Ovary (tissue), 3 donors: ENCODE measurements at regions not wholly inside any gene's neighbourhood (a gene's known extent, or its start where the extent isn't known, plus 50 kb on each side); places are given as distances from the start of the nearest gene placed in this dataset.

ENCODE experiments used
- CTCF ChIP-seq, 3 donors: fragments of 450-650 bp in 2 of 3; fragments of 200-600 bp in 1 of 3; IDR thresholded peaks; one replicate each; pipeline versions ENCODE4 v1.5.1 to v1.8.0; 2016 to 2022; ENCODE audit warnings: antibody characterized with exemption in 3 of 3, mild to moderate bottlenecking in 1 of 3
- EP300 ChIP-seq: sonication (generic); formaldehyde crosslinking; IDR thresholded peaks from one replicate; pipeline ENCODE4 v1.6.1; 2017; ENCODE audit warnings: antibody characterized with exemption
- POLR2A ChIP-seq: fragments of 450-650 bp; IDR thresholded peaks from one replicate; pipeline ENCODE4 v1.6.1; 2017; ENCODE audit warnings: antibody characterized with exemption, mild to moderate bottlenecking, moderate library complexity
- donor health status: DM: no; HTN: no; CAD: no.

GRCh38 chrX:5100004-5100403 lies 1128.7 kb downstream of the NLGN4X start:
- no peak for TF ChIP-seq POLR2A
- no peak for TF ChIP-seq CTCF (IDR thresholded peaks at IDR 0.05)
- TF ChIP-seq EP300 = no peak
